ENCODE measurements at regions not wholly inside any gene's neighbourhood (a gene's known extent, or its start where the extent isn't known, plus 50 kb on each side); places are given as distances from the start of the nearest gene placed in this dataset.

- no peak for DNase-seq (ENCODE audit: low spot score)
- TF ChIP-seq, protein P1, sequence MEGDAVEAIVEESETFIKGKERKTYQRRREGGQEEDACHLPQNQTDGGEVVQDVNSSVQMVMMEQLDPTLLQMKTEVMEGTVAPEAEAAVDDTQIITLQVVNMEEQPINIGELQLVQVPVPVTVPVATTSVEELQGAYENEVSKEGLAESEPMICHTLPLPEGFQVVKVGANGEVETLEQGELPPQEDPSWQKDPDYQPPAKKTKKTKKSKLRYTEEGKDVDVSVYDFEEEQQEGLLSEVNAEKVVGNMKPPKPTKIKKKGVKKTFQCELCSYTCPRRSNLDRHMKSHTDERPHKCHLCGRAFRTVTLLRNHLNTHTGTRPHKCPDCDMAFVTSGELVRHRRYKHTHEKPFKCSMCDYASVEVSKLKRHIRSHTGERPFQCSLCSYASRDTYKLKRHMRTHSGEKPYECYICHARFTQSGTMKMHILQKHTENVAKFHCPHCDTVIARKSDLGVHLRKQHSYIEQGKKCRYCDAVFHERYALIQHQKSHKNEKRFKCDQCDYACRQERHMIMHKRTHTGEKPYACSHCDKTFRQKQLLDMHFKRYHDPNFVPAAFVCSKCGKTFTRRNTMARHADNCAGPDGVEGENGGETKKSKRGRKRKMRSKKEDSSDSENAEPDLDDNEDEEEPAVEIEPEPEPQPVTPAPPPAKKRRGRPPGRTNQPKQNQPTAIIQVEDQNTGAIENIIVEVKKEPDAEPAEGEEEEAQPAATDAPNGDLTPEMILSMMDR (IDR thresholded peaks at IDR 0.05; ENCODE audit: extremely low read depth, insufficient read depth, missing control alignments): no peak
- in situ Hi-C loops (cut with MboI; ENCODE audit: low pct_unique_long_range_greater_than_20kb, low sequenced_read_pairs, unreplicated experiment): no loop called here
Observed at GRCh38 chr19:33898062-33898677, 101.5 kb downstream of the KCTD15 start.

GRCh38 chr19:33900817-33901216 is 104.1 kb downstream of the KCTD15 start:
- in situ Hi-C loops (cut with MboI; ENCODE audit: low pct_unique_long_range_greater_than_20kb, low sequenced_read_pairs, unreplicated experiment): no loop called here
- TF ChIP-seq, protein P1 (IDR thresholded peaks at IDR 0.05; ENCODE audit: extremely low read depth, insufficient read depth, missing control alignments): no peak
- no peak for DNase-seq (ENCODE audit: low spot score)

- DNase-seq (ENCODE audit: low spot score): no peak
- in situ Hi-C loops (cut with MboI; ENCODE audit: low pct_unique_long_range_greater_than_20kb, low sequenced_read_pairs, unreplicated experiment): no loop called here
- TF ChIP-seq, protein P1 (IDR thresholded peaks at IDR 0.05; ENCODE audit: extremely low read depth, insufficient read depth, missing control alignments): no peak
Observed at GRCh38 chr19:33902395-33902794, 105.7 kb downstream of the KCTD15 start.

DNA sequence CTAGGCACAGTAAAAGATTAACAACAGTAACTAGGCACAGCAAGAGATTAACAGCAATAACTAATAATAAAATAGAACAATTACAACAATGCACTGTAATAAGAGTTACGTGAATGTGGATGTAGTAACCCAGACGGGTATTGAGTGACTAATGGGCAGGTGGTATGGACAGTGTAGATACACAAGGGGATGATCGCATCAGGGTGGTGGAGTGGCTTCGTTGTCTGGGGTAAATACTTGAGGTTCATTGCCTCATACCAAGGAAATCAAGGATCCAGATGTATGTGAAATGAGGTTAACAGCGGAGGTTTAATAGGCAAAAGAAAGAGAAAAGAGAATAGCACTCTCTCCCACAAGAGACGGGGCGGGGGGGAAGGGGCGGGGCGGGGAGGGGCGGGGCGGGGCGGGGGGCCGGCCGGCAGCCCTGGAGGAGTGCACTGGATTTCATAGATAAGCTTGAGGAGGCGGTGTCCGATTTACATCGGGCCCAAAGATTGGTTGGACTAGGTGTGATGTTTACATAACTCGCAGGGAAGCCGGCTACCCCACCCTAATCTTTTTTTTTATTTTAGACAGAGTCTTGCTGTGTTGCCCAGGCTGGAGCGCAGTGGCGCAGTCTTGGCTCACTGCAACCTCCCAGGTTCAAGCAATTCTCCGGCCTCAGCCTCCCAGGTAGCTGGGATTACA is 106.3 kb downstream of the KCTD15 start:
- in situ Hi-C loops (cut with MboI; ENCODE audit: low pct_unique_long_range_greater_than_20kb, low sequenced_read_pairs, unreplicated experiment): no loop called here
- TF ChIP-seq, protein P1 (IDR thresholded peaks at IDR 0.05; ENCODE audit: extremely low read depth, insufficient read depth, missing control alignments): no peak
- no peak for DNase-seq (ENCODE audit: low spot score)

GRCh38 chr19:33903489-33903850 is 106.8 kb downstream of the KCTD15 start:
- DNase-seq (ENCODE audit: low spot score): no peak
- TF ChIP-seq, protein P1 (IDR thresholded peaks at IDR 0.05; ENCODE audit: extremely low read depth, insufficient read depth, missing control alignments): no peak
- in situ Hi-C loops (cut with MboI; ENCODE audit: low pct_unique_long_range_greater_than_20kb, low sequenced_read_pairs, unreplicated experiment): no loop called here

GRCh38 chr19:33904681-33905080 is 108.0 kb downstream of the KCTD15 start:
- in situ Hi-C loops (cut with MboI; ENCODE audit: low pct_unique_long_range_greater_than_20kb, low sequenced_read_pairs, unreplicated experiment): no loop called here
- TF ChIP-seq, protein P1 (IDR thresholded peaks at IDR 0.05; ENCODE audit: extremely low read depth, insufficient read depth, missing control alignments): no peak
- no peak for DNase-seq (ENCODE audit: low spot score)
